ENCODE measurements at regions not wholly inside any gene's neighbourhood (a gene's known extent, or its start where the extent isn't known, plus 50 kb on each side); places are given as distances from the start of the nearest gene placed in this dataset.

DNA sequence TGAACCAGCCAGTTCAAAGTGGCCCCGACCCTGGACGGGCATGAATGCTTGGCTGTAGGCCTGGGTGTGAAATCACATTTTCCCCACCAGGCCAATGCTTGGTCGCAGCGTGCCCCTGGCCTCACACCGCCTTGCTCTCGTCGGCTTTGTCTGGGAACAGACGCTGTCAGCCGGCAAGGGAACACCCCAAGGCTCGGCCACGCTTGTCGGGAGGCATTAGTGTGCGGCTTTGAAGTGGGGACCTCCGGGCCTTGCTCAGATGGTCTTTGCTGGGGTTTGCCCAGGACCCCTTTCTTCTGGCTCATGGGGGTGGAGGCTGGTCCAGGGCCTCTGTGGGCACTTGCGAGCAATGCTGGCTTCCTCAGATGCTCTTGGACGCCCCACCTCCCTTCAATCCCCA is 79.1 kb downstream of the INHBB start:
- H3T11ph ChIP-seq (ENCODE audit: low read length): no peak overlapping the region
- Mint-ChIP-seq H3K4me3 (no peak overlapping the region), H3K4me1 (peaks cover 14 to 24% of the 10 kb centered on the region in 2 experiments), H3K36me3 (ENCODE audit: insufficient read depth in 1 of 3, low read depth in 3 of 3) (no peaks in the 10 kb centered on the region), H3K9me3 (no peaks in the 10 kb centered on the region), H3K27ac (no peak overlapping the region), H3K27me3 (ENCODE audit: low read depth) (peaks cover 92% of the 10 kb centered on the region)
- no peak overlapping the region for H3K4ac ChIP-seq (ENCODE audit: low read depth, low read length)
- DNase-seq: peak; percentile 23
- H2AK5ac ChIP-seq (ENCODE audit: insufficient read length, low read length): no peak overlapping the region
- no peak overlapping the region for H2BK20ac ChIP-seq (ENCODE audit: low read depth, low read length, poor library complexity, severe bottlenecking)
- no peak overlapping the region for H3K27ac ChIP-seq (ENCODE audit: insufficient read length, low read depth, low read length)
- peaks cover 3% of the 10 kb centered on the region; the same call in 1 of the 2 replicates for H3K4me1 ChIP-seq (ENCODE audit: insufficient read depth, low read length)
- TF ChIP-seq, protein P1, sequence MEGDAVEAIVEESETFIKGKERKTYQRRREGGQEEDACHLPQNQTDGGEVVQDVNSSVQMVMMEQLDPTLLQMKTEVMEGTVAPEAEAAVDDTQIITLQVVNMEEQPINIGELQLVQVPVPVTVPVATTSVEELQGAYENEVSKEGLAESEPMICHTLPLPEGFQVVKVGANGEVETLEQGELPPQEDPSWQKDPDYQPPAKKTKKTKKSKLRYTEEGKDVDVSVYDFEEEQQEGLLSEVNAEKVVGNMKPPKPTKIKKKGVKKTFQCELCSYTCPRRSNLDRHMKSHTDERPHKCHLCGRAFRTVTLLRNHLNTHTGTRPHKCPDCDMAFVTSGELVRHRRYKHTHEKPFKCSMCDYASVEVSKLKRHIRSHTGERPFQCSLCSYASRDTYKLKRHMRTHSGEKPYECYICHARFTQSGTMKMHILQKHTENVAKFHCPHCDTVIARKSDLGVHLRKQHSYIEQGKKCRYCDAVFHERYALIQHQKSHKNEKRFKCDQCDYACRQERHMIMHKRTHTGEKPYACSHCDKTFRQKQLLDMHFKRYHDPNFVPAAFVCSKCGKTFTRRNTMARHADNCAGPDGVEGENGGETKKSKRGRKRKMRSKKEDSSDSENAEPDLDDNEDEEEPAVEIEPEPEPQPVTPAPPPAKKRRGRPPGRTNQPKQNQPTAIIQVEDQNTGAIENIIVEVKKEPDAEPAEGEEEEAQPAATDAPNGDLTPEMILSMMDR (conservative IDR thresholded peaks at IDR 0.05): no peak
- H3K4me2 ChIP-seq (ENCODE audit: insufficient read depth, insufficient read length, low read length): no peak overlapping the region
- H2BK120ac ChIP-seq (ENCODE audit: low read depth, low read length, poor library complexity, severe bottlenecking): no peak overlapping the region
- no peaks in the 10 kb centered on the region for H3K9me3 ChIP-seq (ENCODE audit: control insufficient read depth, low read depth, low read length)
- WGBS (ENCODE audit: extremely low coverage, insufficient read length, low lambda C conversion rate): no CpG with 5 or more reads among the region's 16 CpGs
- no peak overlapping the region for H4K91ac ChIP-seq (ENCODE audit: insufficient read length, low read depth, low read length)
- no peaks in the 10 kb centered on the region for H3K27me3 ChIP-seq (ENCODE audit: insufficient read depth, low read length)
- no peak overlapping the region for H2BK12ac ChIP-seq (ENCODE audit: insufficient read length, low read depth, low read length)
- H2AFZ ChIP-seq (ENCODE audit: low read length): no peak overlapping the region
- H3K9ac ChIP-seq (ENCODE audit: extremely low read depth, insufficient read length, low read length): no peak overlapping the region
- H2BK15ac ChIP-seq (ENCODE audit: low read depth, low read length): no peak overlapping the region
- H3K79me1 ChIP-seq (ENCODE audit: insufficient read depth, low read depth, low read length, poor library complexity, severe bottlenecking): no peaks in the 10 kb centered on the region
- H4K20me1 ChIP-seq (ENCODE audit: control insufficient read depth, insufficient read depth, insufficient read length): no peaks in the 10 kb centered on the region
- H3K14ac ChIP-seq (ENCODE audit: insufficient read depth, low read length): no peak overlapping the region
- no peaks in the 10 kb centered on the region for H3K79me2 ChIP-seq (ENCODE audit: insufficient read depth, low read length)
- H3K56ac ChIP-seq (ENCODE audit: insufficient read length, low read depth, low read length): no peak overlapping the region
- no peak overlapping the region for H4K8ac ChIP-seq (replicated peaks; ENCODE audit: insufficient read length, low read depth, low read length)
- H2BK5ac ChIP-seq (ENCODE audit: insufficient read length, low read length): no peak overlapping the region
- no peak overlapping the region for H4K5ac ChIP-seq (ENCODE audit: insufficient read length, low read depth, low read length)
- H3K23ac ChIP-seq (ENCODE audit: insufficient read length, low read depth, low read length): no peak overlapping the region
- no peak overlapping the region for H3K18ac ChIP-seq (ENCODE audit: insufficient read length, low read depth, low read length)
- no peaks in the 10 kb centered on the region for H3K23me2 ChIP-seq (ENCODE audit: insufficient read length, low read depth, low read length, poor library complexity, severe bottlenecking)

All from H9 (cell line).